ENCODE measurements at regions not wholly inside any gene's neighbourhood (a gene's known extent, or its start where the extent isn't known, plus 50 kb on each side); places are given as distances from the start of the nearest gene placed in this dataset.

DNA sequence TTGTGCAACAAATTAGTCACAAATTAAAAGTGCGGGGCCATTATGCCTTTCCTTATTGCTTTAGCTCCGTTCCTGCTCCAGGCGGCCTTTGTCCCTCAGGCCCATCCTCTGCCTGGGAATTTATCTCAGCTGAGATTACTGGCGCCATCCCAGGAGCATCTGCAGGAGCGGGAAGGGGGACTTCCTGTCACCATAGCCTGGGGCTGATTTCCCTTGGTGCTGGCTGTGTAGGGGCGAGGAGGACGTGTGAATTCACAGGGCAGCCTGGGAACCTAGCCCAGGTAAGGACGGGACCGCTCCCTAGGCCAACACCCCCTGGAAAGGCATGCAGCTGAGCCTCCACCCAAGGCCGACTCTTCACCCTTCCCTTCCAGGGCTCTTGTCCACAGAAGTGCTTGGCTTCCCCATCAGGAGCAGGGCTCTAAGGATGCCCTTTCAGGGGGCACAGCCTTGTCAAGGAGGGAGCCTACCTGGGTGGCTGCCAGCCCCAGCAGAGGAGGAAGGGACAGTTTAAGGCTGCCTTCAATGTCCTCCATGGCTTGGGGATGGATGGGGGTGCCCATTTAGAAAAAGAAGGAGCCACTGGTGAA, 72.6 kb upstream of the NKX1-1 start:
- TF ChIP-seq SPI1 (IDR thresholded peaks at IDR 0.05; ENCODE audit: borderline replicate concordance, low read depth) (no peak), GABPA (IDR thresholded peaks at IDR 0.05; ENCODE audit: low read depth) (no peak), POLR2AphosphoS5 (IDR thresholded peaks at IDR 0.05; ENCODE audit: low read depth) (no peak)
- TF ChIP-seq, protein P1, sequence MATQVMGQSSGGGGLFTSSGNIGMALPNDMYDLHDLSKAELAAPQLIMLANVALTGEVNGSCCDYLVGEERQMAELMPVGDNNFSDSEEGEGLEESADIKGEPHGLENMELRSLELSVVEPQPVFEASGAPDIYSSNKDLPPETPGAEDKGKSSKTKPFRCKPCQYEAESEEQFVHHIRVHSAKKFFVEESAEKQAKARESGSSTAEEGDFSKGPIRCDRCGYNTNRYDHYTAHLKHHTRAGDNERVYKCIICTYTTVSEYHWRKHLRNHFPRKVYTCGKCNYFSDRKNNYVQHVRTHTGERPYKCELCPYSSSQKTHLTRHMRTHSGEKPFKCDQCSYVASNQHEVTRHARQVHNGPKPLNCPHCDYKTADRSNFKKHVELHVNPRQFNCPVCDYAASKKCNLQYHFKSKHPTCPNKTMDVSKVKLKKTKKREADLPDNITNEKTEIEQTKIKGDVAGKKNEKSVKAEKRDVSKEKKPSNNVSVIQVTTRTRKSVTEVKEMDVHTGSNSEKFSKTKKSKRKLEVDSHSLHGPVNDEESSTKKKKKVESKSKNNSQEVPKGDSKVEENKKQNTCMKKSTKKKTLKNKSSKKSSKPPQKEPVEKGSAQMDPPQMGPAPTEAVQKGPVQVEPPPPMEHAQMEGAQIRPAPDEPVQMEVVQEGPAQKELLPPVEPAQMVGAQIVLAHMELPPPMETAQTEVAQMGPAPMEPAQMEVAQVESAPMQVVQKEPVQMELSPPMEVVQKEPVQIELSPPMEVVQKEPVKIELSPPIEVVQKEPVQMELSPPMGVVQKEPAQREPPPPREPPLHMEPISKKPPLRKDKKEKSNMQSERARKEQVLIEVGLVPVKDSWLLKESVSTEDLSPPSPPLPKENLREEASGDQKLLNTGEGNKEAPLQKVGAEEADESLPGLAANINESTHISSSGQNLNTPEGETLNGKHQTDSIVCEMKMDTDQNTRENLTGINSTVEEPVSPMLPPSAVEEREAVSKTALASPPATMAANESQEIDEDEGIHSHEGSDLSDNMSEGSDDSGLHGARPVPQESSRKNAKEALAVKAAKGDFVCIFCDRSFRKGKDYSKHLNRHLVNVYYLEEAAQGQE (IDR thresholded peaks at IDR 0.05; ENCODE audit: insufficient replicate concordance, low read depth): no peak
- TF ChIP-seq, protein P2, sequence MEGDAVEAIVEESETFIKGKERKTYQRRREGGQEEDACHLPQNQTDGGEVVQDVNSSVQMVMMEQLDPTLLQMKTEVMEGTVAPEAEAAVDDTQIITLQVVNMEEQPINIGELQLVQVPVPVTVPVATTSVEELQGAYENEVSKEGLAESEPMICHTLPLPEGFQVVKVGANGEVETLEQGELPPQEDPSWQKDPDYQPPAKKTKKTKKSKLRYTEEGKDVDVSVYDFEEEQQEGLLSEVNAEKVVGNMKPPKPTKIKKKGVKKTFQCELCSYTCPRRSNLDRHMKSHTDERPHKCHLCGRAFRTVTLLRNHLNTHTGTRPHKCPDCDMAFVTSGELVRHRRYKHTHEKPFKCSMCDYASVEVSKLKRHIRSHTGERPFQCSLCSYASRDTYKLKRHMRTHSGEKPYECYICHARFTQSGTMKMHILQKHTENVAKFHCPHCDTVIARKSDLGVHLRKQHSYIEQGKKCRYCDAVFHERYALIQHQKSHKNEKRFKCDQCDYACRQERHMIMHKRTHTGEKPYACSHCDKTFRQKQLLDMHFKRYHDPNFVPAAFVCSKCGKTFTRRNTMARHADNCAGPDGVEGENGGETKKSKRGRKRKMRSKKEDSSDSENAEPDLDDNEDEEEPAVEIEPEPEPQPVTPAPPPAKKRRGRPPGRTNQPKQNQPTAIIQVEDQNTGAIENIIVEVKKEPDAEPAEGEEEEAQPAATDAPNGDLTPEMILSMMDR (IDR thresholded peaks at IDR 0.05; ENCODE audit: insufficient read depth, low read length): no peak
- no peak for DNase-seq (ENCODE audit: low read depth in 1 of 2, low spot score in 1 of 2)

DNA sequence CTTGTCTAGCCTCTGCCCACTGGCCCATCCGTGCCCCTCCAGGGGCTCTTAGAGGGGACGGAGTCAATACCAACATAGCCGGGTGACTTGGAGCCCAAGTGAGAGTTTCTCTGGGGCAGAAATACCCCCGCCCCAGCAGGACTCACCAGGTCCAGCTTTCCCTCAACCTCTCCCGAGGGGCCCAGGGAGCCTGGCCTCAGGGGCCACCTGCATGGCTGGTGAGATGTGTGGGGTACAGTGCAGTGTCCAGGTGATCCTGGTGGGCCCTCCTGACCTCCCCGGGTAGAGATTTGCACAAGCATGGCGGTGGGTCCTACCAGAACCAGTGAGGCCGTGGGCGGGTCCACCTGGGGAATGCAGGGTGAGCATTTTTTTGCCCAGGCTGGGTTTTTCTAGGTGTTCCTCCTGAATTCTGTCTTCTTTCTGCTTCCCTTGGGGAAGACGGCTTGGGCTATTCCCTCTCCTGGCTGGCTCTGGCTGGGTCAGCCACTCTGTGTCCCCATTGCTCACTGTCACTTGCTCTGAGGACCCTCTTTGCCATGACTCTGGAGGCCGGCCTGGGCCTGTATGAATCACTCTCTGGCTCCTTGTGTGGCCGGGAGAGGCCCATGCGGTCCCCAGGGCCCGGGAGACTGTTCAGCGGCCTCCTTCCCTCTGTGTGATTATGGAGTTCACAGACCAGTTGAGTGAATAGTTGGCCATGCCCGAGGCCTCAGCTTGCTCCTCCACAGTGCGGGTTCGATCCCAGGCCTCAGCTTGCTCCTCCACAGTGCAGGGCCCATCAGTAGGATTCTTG, 71.0 kb upstream of the NKX1-1 start:
- Histone ChIP-seq H3K27ac (replicated peaks) (no peak overlapping the region), H3K27me3 (ENCODE audit: insufficient read depth, poor library complexity, severe bottlenecking) (peaks cover 4% of the 10 kb centered on the region), H3K4me3 (replicated peaks; ENCODE audit: insufficient read depth, low read length) (no peak overlapping the region)
- no peak for TF ChIP-seq POLR2AphosphoS5 (IDR thresholded peaks at IDR 0.05; ENCODE audit: low read depth)
- TF ChIP-seq SPI1 (IDR thresholded peaks at IDR 0.05; ENCODE audit: borderline replicate concordance, low read depth): no peak
- TF ChIP-seq GABPA (IDR thresholded peaks at IDR 0.05; ENCODE audit: low read depth): no peak
- TF ChIP-seq, protein P2 (IDR thresholded peaks at IDR 0.05; ENCODE audit: insufficient read depth, low read length): no peak
- TF ChIP-seq, protein P1 (IDR thresholded peaks at IDR 0.05; ENCODE audit: insufficient replicate concordance, low read depth): no peak
- DNase-seq (ENCODE audit: low read depth in 1 of 2, low spot score in 1 of 2): no peak

More for the DNA sequence above, 72.6 kb upstream of the NKX1-1 start:
- no peak overlapping the region for H3K27ac ChIP-seq (replicated peaks)
- no peaks in the 10 kb centered on the region for H3K27me3 ChIP-seq (ENCODE audit: insufficient read depth, poor library complexity, severe bottlenecking)
- H3K4me3 ChIP-seq (replicated peaks; ENCODE audit: insufficient read depth, low read length): no peak overlapping the region

DNA sequence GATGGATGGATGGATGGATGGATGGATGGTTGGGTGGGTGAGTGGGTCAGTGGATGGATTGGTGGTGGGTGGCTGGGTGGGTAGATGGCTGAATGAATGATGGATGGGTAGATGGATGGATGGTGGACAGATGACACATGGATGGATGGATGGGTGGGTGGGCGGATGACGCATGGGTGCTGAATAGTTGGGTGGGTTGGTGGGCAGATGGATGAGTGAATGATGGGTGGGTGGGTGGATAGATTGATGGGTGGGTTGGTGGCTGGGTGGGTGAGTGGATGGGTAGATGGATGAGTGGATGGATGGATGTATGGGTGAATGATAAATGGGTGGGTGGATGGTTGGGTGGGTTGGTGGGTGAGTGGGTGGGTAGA, 69.9 kb upstream of the NKX1-1 start:
- H3K4me3 ChIP-seq (replicated peaks; ENCODE audit: insufficient read depth, low read length): no peak overlapping the region
- no peak for TF ChIP-seq GABPA (IDR thresholded peaks at IDR 0.05; ENCODE audit: low read depth)
- TF ChIP-seq POLR2AphosphoS5 (IDR thresholded peaks at IDR 0.05; ENCODE audit: low read depth): no peak
- TF ChIP-seq, protein P2 (IDR thresholded peaks at IDR 0.05; ENCODE audit: insufficient read depth, low read length): no peak
- no peak overlapping the region for H3K27ac ChIP-seq (replicated peaks)
- DNase-seq (ENCODE audit: low read depth in 1 of 2, low spot score in 1 of 2): no peak
- peaks cover 5% of the 10 kb centered on the region for H3K27me3 ChIP-seq (ENCODE audit: insufficient read depth, poor library complexity, severe bottlenecking)
